ENCODE measurements at regions not wholly inside any gene's neighbourhood (a gene's known extent, or its start where the extent isn't known, plus 50 kb on each side); places are given as distances from the start of the nearest gene placed in this dataset.
"Not testable (repeated sequence)": the region's sequence is repeated elsewhere in the genome, so short reads cannot be mapped to it uniquely, and the experiment has no call there.

- H3K4me1 ChIP-seq; H3K27me3 ChIP-seq; H3K9me3 ChIP-seq; DNase-seq (ENCODE audit: low spot score in 2 of 2); H3K27ac ChIP-seq; H3K4me3 ChIP-seq; H3K36me3 ChIP-seq; intact Hi-C loops (cut with DNase I; ENCODE audit: low total_unique reads): not testable (repeated sequence)
Measured at GRCh38 chr1:145191272-145191675, 50.7 kb downstream of the PPIAL4D start.

DNA sequence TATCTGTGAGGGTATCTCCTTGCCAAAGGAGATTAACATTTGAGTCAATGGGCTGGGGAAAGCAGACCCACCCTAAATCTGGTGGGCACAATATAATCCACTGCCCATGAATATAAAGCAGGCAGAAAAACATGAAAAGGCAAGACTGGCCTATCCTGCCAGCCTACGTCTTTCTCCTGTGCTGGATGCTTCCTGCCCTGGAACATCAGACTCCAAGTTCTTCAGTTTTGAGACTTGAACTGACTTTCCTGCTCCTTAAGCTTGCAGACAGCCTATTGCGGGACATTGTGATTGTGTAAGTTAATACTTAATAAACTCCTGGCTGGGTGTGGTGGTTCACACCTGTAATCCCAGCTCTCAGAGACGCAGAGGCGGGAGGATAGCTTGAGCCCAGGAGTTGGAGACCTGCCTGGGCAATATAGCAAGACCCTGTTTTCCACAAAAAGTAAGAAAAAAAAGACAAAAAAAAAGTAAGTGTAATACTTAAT is 52.4 kb downstream of the PPIAL4D start:
- H3K4me3 ChIP-seq; H3K27me3 ChIP-seq; H3K36me3 ChIP-seq; DNase-seq (ENCODE audit: low spot score in 2 of 2); H3K4me1 ChIP-seq; intact Hi-C loops (cut with DNase I; ENCODE audit: low total_unique reads); H3K9me3 ChIP-seq; H3K27ac ChIP-seq: not testable (repeated sequence)

GRCh38 chr1:145188869-145189542 is 53.0 kb downstream of the PPIAL4D start:
- H3K4me1 ChIP-seq; H3K27me3 ChIP-seq; H3K36me3 ChIP-seq; DNase-seq (ENCODE audit: low spot score in 2 of 2); H3K4me3 ChIP-seq; intact Hi-C loops (cut with DNase I; ENCODE audit: low total_unique reads); H3K9me3 ChIP-seq; H3K27ac ChIP-seq: not testable (repeated sequence)

GRCh38 chr1:145182606-145183413 is 59.2 kb downstream of the PPIAL4D start:
- H3K27ac ChIP-seq; H3K27me3 ChIP-seq; H3K36me3 ChIP-seq; H3K4me3 ChIP-seq; H3K4me1 ChIP-seq; intact Hi-C loops (cut with DNase I; ENCODE audit: low total_unique reads); H3K9me3 ChIP-seq: not testable (repeated sequence)
- DNase-seq (ENCODE audit: low spot score in 2 of 2), result peak in 1 of 2 donors; percentile 23

GRCh38 chr1:145176285-145176925 is 65.6 kb downstream of the PPIAL4D start:
- H3K4me1 ChIP-seq; H3K27ac ChIP-seq; DNase-seq (ENCODE audit: low spot score in 2 of 2); H3K9me3 ChIP-seq; H3K4me3 ChIP-seq; H3K36me3 ChIP-seq; H3K27me3 ChIP-seq; intact Hi-C loops (cut with DNase I; ENCODE audit: low total_unique reads): not testable (repeated sequence)

- H3K27ac ChIP-seq; H3K4me1 ChIP-seq; intact Hi-C loops (cut with DNase I; ENCODE audit: low total_unique reads); H3K4me3 ChIP-seq; H3K9me3 ChIP-seq; H3K36me3 ChIP-seq; DNase-seq (ENCODE audit: low spot score in 2 of 2); H3K27me3 ChIP-seq: not testable (repeated sequence)
Measured at GRCh38 chr1:145174377-145174776, 67.6 kb downstream of the PPIAL4D start.

- H3K27ac ChIP-seq; H3K4me3 ChIP-seq; H3K4me1 ChIP-seq; H3K36me3 ChIP-seq; DNase-seq (ENCODE audit: low spot score in 2 of 2); H3K27me3 ChIP-seq; H3K9me3 ChIP-seq; intact Hi-C loops (cut with DNase I; ENCODE audit: low total_unique reads): not testable (repeated sequence)
Measured at GRCh38 chr1:145168220-145168848, 72.6 kb downstream of the FAM72D start.

- H3K27ac ChIP-seq; intact Hi-C loops (cut with DNase I; ENCODE audit: low total_unique reads); H3K36me3 ChIP-seq; H3K9me3 ChIP-seq; H3K4me3 ChIP-seq; H3K4me1 ChIP-seq; DNase-seq (ENCODE audit: low spot score in 2 of 2); H3K27me3 ChIP-seq: not testable (repeated sequence)
Measured at GRCh38 chr1:145164360-145164759, 68.6 kb downstream of the FAM72D start.

Measured in breast epithelium (tissue), 4 donors.